Right forelimb (tissue), 1 donor: ENCODE measurements at regions not wholly inside any gene's neighbourhood (a gene's known extent, or its start where the extent isn't known, plus 50 kb on each side); places are given as distances from the start of the nearest gene placed in this dataset.
"Not testable (repeated sequence)": the region's sequence is repeated elsewhere in the genome, so short reads cannot be mapped to it uniquely, and the experiment has no call there.

Experiments
- DNase-seq: peaks from one replicate; pipeline ENCODE4 v3.0.0-alpha.2; 2018

DNA sequence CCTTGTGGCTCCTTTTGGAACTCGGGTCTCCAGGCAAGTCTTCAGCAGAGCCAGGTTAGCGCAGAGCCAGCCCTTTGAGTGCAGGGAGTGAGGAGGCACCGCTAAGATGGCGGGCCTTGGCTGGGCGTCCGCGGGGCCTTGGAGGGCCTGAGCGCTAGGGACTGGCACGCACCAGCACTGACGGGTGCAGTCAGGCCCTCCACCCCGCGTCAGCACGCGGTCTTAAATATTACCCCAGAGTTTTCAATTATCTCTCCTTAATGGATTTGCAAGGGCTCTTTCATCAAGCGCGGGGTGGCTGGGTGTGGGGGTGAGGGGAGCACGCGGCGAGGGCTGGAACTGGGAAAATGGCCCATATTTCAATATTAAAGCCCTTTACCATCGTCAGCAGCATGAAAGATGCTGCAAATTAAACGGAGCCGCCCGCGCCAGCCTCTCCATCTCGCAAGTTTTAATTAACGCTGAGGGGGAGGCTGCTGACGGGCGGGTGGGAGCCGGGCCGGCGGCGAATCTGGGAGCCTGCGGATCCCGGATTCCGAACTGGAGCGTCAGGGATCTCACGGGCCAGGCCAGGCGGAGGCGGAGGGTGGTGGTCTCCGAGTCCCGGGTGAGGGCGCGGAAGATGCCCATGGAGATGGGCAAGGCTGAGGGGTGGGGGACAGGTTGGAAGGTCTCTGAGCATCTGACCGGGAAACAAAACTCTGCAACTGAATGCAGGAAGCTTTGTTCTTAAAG is 1690.4 kb upstream of the DEFB115 start:
- DNase-seq, result not testable (repeated sequence)

DNA sequence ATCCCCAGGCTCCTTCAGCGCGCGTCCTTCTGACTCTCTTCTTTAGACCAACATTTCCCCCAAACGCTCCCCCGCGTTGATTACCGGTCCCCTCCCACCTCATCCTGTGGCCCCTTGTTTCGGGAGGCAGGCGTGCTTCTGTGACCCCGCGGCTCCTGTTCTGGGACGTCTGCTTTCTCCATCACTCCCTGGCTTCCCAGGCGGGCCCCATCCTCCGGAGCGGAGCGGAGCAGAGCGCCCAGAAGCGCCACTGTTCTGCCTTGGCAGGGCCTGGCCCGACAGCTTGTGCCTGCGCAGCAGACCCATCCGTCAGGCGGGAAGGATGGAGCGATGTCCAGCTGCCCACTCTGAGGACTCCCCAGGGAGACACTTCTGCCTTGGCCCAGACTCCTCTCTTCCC is 1689.8 kb upstream of the DEFB115 start:
- DNase-seq, result not testable (repeated sequence)

DNA sequence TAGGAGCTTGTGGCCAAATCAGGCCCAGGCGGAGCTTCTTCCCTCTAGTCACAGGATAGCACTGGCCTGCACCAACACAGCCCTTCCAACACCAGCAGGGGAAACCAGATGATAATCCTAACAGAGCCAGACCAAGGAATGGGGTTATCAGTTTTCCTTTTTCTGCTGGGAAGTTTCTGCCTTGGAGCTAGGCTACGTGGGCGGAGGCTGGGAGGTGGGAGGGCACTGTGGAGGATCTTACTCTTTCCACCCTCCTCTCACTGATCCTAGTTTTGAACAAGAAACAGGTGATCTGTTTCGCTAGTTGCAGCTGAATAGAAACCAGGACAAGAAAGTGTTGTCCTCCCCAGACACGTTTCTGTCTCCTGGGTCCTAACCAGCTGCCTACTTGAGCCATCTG is 1687.3 kb upstream of the DEFB115 start:
- DNase-seq, result not testable (repeated sequence)

DNA sequence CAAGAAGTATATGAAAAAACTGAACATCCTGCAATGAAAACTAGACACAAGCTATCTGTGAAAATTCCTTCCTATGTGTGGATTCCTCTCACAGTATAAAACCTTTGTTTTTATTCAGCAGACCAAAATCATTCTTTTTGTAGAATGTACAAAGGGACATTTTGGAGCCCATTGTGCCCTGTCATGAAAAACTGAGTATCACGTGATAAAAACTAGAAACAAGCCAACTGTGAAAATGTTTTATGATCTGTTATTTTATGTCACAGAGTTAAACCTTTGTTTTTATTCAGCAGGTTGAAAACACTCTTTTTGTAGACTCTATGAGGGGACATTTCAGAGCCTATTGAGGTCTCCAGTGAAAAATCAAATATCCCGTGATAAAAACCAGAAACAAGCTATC is 1667.9 kb upstream of the DEFB115 start:
- DNase-seq, result not testable (repeated sequence)

DNA sequence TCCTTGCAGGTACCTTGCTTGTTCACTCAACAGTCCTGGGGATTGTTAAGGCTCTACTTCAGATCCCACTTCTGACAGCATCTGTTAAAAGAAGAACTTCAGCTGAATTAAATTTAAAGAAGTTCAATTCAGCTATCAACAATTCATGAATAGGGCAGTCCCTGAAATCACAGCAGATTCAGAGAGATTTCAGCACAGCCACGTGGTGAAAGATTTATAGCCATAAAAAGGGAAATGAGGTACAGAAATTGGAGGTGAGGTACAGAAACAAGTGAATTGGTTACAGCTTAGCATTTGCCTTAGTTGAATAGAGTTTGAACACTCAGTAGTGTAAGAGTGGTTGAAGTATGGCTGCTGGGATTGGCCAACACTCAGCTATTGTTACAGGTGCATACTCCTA is 1653.3 kb upstream of the DEFB115 start:
- DNase-seq, result not testable (repeated sequence)

DNA sequence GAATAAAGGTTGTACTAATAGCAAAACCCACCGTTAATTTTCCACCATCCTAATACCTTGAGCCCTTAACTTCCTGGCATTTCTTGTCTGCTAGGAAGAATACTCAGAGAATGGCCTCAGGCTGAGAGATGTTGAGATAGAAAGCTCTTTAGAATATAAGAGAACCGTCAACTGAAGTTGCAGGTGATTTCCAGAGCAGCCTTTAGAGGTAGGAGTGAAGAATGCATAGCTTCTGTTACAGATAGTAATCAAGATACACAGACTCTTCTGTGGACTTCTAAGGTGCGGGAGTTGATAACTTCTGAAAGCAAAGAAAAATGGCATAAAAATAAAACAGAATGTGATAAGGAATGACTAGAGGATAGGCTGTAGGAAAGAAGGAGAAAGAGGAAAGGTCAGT is 1651.3 kb upstream of the DEFB115 start:
- not testable (repeated sequence) for DNase-seq

DNA sequence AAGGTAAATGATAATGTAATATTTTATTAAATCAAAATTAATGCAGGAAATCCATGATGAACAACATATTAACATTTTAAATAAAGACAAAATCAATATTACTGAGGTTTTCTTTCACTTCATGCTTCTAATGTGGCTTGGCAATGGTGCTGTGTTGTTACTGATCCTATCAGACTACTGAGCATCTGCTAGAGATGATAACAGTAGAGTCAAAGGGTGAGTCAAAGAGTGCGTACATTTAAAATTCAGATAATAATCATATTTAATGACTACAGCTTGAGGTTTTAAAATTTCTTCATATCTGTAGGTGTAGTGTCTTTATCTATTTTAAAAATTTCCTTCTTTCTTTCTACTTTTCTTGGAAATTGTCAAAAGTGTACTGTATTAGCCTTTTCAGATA is 1628.1 kb upstream of the DEFB115 start:
- DNase-seq, result not testable (repeated sequence)
